Right atrium auricular region (tissue), 2 donors: ENCODE measurements at regions not wholly inside any gene's neighbourhood (a gene's known extent, or its start where the extent isn't known, plus 50 kb on each side); places are given as distances from the start of the nearest gene placed in this dataset.

ENCODE experiments used
- DNase-seq: peaks from one replicate; pipeline ENCODE4 v3.0.0-alpha.2; 2019; ENCODE audit warnings: low spot score
- H3K27ac ChIP-seq, 2 donors: fragments of 200-600 bp; sonication (generic); 1 replicate in 1 of 2; 2 replicates in 1 of 2; pipeline ENCODE4 v1.5.1; 2016 to 2019
- H3K27me3 ChIP-seq, 2 donors: fragments of 200-600 bp; sonication (generic); one replicate each; pipeline versions ENCODE4 v1.5.1 to v1.6.0; 2017 to 2019
- H3K36me3 ChIP-seq: fragments of 200-600 bp; sonication (generic); one replicate; pipeline ENCODE4 v1.5.1; 2016
- H3K4me1 ChIP-seq, 2 donors: fragments of 200-600 bp; sonication (generic); one replicate each; pipeline versions ENCODE4 v1.5.1 to v1.6.0; 2017 to 2019
- H3K4me3 ChIP-seq, 2 donors: fragments of 200-600 bp; sonication (generic); 1 replicate in 1 of 2; 2 replicates in 1 of 2; pipeline ENCODE4 v1.5.1; 2017 to 2019; ENCODE audit warnings: mild to moderate bottlenecking in 1 of 2, moderate library complexity in 1 of 2
- H3K9me3 ChIP-seq, 2 donors: fragments of 200-600 bp; sonication (generic); one replicate each; pipeline ENCODE4 v1.5.1; 2019
- TF ChIP-seq, protein P1 (sequence below), 2 donors: fragments of 200-600 bp; sonication (generic); IDR thresholded peaks; one replicate each; pipeline ENCODE4 v1.5.1; 2019; ENCODE audit warnings: antibody characterized with exemption in 2 of 2

DNA sequence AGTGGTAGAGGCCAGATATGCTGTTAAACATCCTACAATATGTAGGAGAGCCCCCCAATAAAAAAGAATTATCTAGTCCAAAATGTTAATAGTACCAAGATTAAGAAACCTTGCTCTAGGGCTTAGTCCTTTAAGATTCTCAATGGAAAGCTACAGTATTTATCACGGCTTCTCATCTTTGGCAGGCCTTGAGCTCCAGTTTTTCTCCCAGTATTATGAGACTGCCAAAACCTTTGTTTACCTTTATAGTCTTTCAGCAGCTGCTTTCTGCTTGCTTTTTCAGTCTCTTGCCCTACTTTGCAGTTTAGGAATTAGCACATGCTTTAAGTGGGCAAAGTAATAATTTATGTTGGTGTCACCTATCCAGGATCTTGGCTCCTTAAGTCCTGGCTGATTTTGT lies 59.7 kb downstream of the NHLRC1 start:
- no peak for DNase-seq
- TF ChIP-seq, protein P1, sequence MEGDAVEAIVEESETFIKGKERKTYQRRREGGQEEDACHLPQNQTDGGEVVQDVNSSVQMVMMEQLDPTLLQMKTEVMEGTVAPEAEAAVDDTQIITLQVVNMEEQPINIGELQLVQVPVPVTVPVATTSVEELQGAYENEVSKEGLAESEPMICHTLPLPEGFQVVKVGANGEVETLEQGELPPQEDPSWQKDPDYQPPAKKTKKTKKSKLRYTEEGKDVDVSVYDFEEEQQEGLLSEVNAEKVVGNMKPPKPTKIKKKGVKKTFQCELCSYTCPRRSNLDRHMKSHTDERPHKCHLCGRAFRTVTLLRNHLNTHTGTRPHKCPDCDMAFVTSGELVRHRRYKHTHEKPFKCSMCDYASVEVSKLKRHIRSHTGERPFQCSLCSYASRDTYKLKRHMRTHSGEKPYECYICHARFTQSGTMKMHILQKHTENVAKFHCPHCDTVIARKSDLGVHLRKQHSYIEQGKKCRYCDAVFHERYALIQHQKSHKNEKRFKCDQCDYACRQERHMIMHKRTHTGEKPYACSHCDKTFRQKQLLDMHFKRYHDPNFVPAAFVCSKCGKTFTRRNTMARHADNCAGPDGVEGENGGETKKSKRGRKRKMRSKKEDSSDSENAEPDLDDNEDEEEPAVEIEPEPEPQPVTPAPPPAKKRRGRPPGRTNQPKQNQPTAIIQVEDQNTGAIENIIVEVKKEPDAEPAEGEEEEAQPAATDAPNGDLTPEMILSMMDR (IDR thresholded peaks at IDR 0.05), result no peak

DNA sequence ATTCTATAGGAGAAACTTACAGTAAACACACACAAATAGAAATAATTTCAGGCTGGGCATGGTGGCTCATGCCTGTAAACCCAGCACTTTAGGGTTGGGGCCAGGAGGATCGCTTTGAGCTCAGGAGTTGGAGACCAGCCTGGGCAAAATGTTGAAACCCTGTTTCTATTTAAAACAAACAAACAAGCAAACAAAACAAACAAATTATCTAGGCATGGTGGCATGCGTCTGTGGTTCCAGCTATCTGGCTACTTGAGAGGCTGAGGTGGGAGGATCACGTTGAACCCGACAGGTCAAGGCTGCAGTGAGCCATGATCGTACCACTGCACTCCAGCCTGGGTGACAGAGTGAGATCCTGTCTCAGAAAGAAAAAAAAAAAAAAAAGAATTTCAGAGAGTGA lies 64.0 kb downstream of the NHLRC1 start:
- no peak overlapping the region for H3K27ac ChIP-seq
- no peaks in the 10 kb centered on the region for H3K27me3 ChIP-seq
- no peaks in the 10 kb centered on the region for H3K4me1 ChIP-seq
- no peak overlapping the region for H3K4me3 ChIP-seq
- DNase-seq, result no peak
- H3K36me3 ChIP-seq, result no peaks in the 10 kb centered on the region
- H3K9me3 ChIP-seq, result no peaks in the 10 kb centered on the region
- TF ChIP-seq, protein P1 (IDR thresholded peaks at IDR 0.05), result no peak

More for the DNA sequence above, 59.7 kb downstream of the NHLRC1 start:
- Histone ChIP-seq H3K27me3 (no peaks in the 10 kb centered on the region), H3K4me3 (no peak overlapping the region), H3K4me1 (no peaks in the 10 kb centered on the region), H3K36me3 (no peaks in the 10 kb centered on the region), H3K9me3 (no peaks in the 10 kb centered on the region), H3K27ac (no peak overlapping the region)

DNA sequence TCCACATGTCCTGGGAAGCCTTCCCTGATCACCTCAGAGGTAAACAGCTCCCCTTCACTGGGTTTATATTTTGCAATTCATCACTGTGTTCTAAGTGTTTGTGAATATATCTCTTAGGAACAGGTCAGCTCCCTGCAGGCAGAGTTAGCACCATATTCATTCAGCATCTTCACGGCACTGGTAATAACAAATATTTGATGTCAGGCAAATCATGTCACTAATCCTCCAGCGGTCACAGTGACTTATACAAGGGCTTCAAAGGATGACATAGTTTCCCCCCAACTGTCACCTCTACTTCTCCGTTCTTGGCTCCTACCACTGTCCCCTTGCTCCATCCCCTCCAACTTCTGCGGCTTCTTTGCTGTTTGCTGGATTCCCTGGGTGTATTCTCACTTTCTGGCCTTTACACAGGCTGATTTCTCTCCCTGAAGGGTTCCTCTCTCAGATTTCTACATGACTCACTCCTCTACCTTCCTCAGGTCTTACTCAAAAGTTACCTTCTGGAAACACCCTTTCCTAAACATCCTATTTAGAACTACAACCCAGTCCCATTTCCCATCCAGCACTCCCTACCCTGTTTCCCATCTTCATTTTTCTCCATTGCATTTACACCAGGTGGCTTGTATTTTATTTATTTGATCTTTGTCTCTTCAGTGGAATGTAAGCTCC lies 66.6 kb downstream of the NHLRC1 start:
- no peaks in the 10 kb centered on the region for H3K27me3 ChIP-seq
- H3K4me3 ChIP-seq, result no peak overlapping the region
- H3K27ac ChIP-seq, result no peak overlapping the region
- H3K4me1 ChIP-seq, result no peaks in the 10 kb centered on the region
- TF ChIP-seq, protein P1 (IDR thresholded peaks at IDR 0.05), result no peak
- H3K36me3 ChIP-seq, result no peaks in the 10 kb centered on the region
- no peak for DNase-seq
- H3K9me3 ChIP-seq, result no peaks in the 10 kb centered on the region

DNA sequence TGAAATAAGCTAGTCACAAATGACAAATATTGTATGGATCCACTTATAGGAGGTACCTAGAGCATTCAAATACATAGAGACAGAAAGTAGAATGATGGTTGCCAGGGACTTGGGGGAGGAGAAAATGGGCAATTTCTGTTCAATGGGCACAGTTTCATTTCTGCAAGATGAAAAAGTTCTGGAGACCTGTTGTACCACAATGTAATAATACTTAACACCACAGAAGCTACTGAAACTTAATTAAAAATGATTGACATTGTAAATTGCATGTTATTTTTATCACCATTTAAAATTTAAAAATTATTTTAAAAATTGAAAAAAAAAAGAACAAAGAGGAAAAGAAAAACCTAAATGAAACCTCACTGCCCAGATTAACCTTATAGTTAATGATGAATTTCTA lies 67.4 kb downstream of the NHLRC1 start:
- Histone ChIP-seq H3K4me1 (no peaks in the 10 kb centered on the region), H3K27me3 (no peaks in the 10 kb centered on the region), H3K36me3 (no peaks in the 10 kb centered on the region), H3K27ac (no peak overlapping the region), H3K4me3 (no peak overlapping the region), H3K9me3 (no peaks in the 10 kb centered on the region)
- TF ChIP-seq, protein P1 (IDR thresholded peaks at IDR 0.05), result no peak
- no peak for DNase-seq

DNA sequence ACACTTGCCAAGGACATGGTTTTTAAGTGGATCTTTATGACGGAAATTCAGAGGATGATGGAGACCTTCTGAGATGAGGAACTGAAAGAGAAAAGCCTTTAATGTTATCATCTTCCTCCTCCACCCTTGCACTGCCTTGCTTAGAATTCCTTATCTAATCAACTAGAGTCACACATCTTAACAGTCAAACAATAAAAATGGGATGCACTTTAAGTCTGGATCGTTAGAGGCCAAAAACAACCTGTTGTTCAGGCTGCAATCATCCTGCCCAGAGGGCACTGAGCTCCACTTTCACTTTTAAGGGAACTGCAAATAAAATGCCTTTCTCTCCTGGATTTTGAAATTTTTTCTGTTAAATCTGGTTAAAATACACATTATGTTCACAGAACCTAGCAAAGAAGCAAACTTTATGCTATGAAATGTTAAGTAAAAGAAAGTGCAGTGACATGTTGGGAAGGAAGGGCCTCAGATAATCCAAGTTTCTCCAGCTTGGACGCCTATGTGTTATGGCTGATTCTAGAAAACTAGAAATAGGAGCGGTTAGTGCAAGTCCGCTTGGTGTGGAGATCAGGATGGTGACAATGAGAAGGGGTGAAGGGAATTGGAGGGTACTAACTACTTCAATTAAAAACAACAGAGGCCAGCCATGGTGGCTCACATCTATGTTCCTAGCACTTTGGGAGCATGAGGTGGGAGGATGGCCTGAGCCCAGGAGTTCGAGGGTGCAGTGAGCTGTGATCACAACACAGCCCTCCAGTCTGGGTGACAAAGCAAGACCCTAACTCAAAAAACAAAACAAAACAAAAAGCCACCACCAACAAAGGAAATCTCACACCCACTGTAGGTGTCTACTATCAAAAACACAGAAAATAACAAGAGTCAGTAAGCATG lies 66.4 kb upstream of the KIF13A start:
- H3K9me3 ChIP-seq, result no peaks in the 10 kb centered on the region
- TF ChIP-seq, protein P1 (IDR thresholded peaks at IDR 0.05), result no peak
- no peak overlapping the region for H3K4me3 ChIP-seq
- no peaks in the 10 kb centered on the region for H3K36me3 ChIP-seq
- DNase-seq, result no peak
- no peaks in the 10 kb centered on the region for H3K4me1 ChIP-seq
- H3K27me3 ChIP-seq, result no peaks in the 10 kb centered on the region
- no peak overlapping the region for H3K27ac ChIP-seq
